HG03575 (cell line): ENCODE measurements at regions not wholly inside any gene's neighbourhood (a gene's known extent, or its start where the extent isn't known, plus 50 kb on each side); places are given as distances from the start of the nearest gene placed in this dataset.
"Not testable (repeated sequence)": the region's sequence is repeated elsewhere in the genome, so short reads cannot be mapped to it uniquely, and the experiment has no call there.

ENCODE experiments used
- ATAC-seq: cut with Tn5 transposase; IDR thresholded peaks from one replicate; pipeline ENCODE4 v1.9.1; 2021; ENCODE audit not compliant: unreplicated experiment, insufficient number of reproducible peaks, low FRiP score; ENCODE audit errors: extremely low read depth

GRCh38 chr5:104904561-104904960, 1342.0 kb upstream of the NUDT12 start:
- no peak for ATAC-seq

GRCh38 chr5:104903941-104904340, 1341.4 kb upstream of the NUDT12 start:
- ATAC-seq, result no peak

GRCh38 chr5:104891596-104891995, 1329.0 kb upstream of the NUDT12 start:
- ATAC-seq, result no peak

DNA sequence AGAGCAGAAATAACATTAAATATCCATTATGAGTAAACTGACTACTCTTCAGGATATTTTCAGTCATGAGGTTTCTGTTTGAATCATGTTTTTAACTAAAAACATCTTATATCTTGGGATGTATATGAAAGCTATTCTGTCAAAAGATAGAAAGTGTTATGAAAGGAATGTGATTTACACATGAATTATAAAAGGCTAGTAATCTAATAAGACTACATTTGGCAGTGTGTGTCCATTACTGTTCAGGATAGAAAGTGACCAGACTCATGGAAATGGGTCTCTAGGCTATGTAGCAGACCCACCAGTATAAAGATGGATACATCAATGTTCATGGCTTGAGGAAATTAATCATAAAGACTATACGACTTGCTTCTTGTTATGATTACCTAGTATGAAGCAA, 1328.2 kb upstream of the NUDT12 start:
- no peak for ATAC-seq

DNA sequence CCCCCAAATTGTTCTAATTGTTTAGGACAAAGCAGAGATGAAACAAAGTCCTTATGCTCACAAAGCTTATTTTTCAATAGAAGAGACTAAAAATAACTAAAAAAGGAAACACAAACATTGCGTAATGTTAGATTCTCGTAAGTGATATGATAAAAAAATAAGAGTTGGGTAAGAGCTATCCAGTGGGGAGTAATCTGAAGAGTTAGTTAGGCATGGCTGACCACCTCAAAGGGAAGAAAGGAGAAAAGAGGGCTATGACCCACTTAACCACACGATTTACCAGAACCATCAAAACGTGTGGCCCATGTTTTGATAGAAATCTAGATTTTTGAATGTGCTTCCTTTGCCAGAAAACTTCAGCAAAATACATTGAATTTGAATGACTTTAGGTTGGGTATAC, 1296.8 kb upstream of the NUDT12 start:
- no peak for ATAC-seq

GRCh38 chr5:104852099-104852498, 1289.5 kb upstream of the NUDT12 start:
- ATAC-seq, result not testable (repeated sequence)

- ATAC-seq, result no peak
Measured at GRCh38 chr5:104845541-104845940, 1283.0 kb upstream of the NUDT12 start.

GRCh38 chr5:104843822-104844221, 1281.2 kb upstream of the NUDT12 start:
- no peak for ATAC-seq

DNA sequence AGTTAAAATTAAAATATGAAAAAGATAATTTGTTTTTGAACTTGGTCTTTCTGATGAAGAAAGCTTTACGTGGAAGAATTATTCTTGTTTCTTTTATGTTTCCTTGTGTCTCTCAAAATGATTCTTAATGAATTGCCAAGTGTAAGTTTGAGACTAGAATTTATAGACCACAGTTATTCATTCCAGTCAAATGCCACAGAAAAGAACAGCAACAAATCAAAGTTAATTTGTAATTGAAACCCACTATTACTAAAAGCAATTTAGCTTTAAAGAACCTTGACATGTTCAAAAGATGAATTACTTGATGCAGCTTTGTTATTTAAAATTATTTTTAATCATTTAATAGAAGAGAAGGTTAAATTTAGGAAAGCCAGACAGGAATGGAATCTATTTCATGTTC, 1277.7 kb upstream of the NUDT12 start:
- no peak for ATAC-seq

DNA sequence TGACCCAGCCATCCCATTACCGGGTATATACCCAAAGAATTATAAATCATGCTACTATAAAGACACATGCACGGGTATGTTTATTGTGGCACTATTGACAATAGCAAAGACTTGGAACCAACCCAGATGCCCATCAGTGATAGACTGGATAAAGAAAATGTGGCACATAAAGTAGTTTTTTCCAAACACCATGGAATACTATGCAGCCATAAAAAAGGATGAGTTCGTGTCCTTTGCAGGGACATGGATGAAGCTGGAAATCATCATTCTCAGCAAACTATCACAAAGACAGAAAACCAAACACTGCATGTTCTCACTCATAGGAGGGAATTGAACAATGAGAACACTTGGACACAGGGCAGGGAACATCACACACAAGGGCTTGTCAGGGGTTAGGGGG, 1268.9 kb upstream of the NUDT12 start:
- ATAC-seq, result not testable (repeated sequence)

DNA sequence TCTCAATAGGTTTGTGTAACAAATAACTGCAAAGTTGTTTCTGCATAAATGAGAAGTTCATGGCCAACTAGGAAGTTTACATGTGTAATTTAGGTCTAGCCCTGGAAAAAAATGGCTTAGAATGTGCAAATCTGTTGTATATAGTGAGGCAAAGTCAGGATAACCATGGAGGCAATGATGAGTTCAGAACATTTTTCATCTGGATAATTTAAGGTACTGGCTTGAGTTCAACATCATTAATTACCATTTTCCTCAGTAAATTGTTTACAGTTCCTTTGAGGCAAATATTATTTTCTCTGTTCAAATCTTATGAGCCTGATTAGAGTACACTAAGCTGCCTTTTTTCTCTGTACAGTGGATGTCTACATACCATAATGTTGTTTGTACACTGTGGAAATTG, 1259.0 kb upstream of the NUDT12 start:
- no peak for ATAC-seq

- ATAC-seq, result no peak
Measured at GRCh38 chr5:104817127-104817526, 1254.5 kb upstream of the NUDT12 start.

GRCh38 chr5:104815212-104815611, 1252.6 kb upstream of the NUDT12 start:
- ATAC-seq, result no peak

DNA sequence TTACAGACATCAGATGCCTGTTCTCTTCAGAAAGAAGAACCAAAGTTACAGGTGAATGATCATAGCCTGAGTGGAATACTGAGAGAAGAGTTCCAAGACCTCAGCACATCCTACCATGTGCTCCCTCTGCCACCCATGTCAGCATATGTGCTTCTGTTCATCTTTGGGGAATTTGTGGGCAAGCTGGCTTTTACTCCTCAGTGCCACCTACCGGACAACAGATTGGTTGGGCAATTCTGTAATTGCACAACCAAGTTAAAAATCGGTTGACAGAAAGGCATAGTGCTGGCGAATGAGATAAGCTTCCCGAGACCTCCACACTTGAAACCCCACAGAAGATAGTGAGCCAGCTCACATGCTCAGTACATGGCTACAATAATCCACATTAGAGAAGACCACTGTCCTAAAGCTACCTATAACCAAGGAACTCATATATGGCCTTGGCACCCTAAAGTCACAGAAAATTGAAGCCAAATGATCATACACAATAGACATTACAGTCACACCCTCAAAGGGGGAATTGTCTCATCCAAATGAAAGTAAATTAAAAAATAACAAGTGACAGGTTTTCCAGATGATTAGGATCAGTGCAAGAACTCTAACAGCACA, 1238.0 kb upstream of the NUDT12 start:
- no peak for ATAC-seq

DNA sequence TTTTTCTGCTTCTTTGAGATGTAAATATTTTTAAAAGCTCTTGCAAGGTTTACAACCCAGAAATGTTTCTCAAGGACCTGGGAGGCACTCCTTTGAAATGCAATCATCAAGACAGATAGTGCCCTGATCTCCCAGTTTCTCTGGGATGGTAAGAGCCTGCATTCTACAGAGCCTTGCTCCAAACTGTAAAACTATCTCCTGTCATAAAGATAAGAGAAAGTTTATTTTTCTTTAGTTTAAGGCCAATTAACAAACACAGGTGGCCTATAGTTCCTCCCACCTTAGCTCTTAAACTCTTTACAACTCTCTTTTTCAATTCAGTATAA, 1231.1 kb upstream of the NUDT12 start:
- ATAC-seq, result no peak

GRCh38 chr5:104793031-104793754, 1230.6 kb upstream of the NUDT12 start:
- no peak for ATAC-seq

- no peak for ATAC-seq
Measured at GRCh38 chr5:104789366-104789765, 1226.8 kb upstream of the NUDT12 start.

GRCh38 chr5:104785097-104785496, 1222.5 kb upstream of the NUDT12 start:
- no peak for ATAC-seq

GRCh38 chr5:104774372-104774771, 1211.8 kb upstream of the NUDT12 start:
- no peak for ATAC-seq

GRCh38 chr5:104764197-104764596, 1201.6 kb upstream of the NUDT12 start:
- no peak for ATAC-seq

DNA sequence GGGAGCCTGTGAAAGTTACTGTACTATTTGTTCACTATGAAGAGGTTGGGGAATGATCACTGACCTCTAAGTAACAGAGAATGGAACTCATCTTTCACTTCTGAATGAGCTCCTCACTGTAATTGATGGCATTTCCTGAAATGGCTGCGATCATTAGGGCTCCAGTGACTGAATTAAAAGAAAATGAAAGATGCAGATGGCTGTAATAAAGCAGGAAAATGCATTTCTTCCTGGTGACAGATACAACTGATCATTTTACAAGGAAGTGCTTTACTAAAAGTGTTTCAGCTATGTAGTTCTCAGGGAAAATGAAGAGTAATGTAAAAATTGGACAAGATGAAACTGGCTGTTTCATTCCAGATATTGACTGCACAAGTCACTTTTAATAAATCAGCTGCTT, 1200.6 kb upstream of the NUDT12 start:
- ATAC-seq, result no peak
